Endothelial cell of umbilical vein (primary cell): ENCODE measurements at regions not wholly inside any gene's neighbourhood (a gene's known extent, or its start where the extent isn't known, plus 50 kb on each side); places are given as distances from the start of the nearest gene placed in this dataset.

Source experiments
- EZH2 ChIP-seq: IDR thresholded peaks from 2 replicates; pipeline ENCODE4 v1.6.1; 2012; ENCODE audit warnings: borderline replicate concordance, low read depth, mild to moderate bottlenecking, moderate library complexity, low read length, inconsistent platforms; ENCODE audit not compliant: severe bottlenecking
- FOS ChIP-seq: IDR thresholded peaks from 2 replicates; pipeline ENCODE4 v1.6.1; 2011; ENCODE audit warnings: mild to moderate bottlenecking, low read length, moderate library complexity, borderline replicate concordance; ENCODE audit not compliant: insufficient read depth
- GATA2 ChIP-seq: IDR thresholded peaks from 2 replicates; pipeline ENCODE4 v1.7.0; 2011; ENCODE audit warnings: low read depth, mild to moderate bottlenecking, moderate library complexity, mixed read lengths, low read length; ENCODE audit not compliant: insufficient read length, insufficient read depth
- JUN ChIP-seq: IDR thresholded peaks from 2 replicates; pipeline ENCODE4 v1.6.1; 2011; ENCODE audit warnings: borderline replicate concordance, low read depth; ENCODE audit not compliant: insufficient read length, insufficient read depth
- MYC ChIP-seq: IDR thresholded peaks from one replicate; pipeline ENCODE4 v1.6.1; 2011; ENCODE audit warnings: mild to moderate bottlenecking, low read depth, low read length
- POLR2A ChIP-seq: IDR thresholded peaks from 2 replicates; pipeline ENCODE4 v1.6.1; 2012; ENCODE audit warnings: low read depth, mild to moderate bottlenecking, control low read depth, low read length
- POLR2AphosphoS5 ChIP-seq: IDR thresholded peaks from 2 replicates; pipeline ENCODE4 v1.6.1; 2012; ENCODE audit warnings: low read depth, mild to moderate bottlenecking, control low read depth, low read length, moderate library complexity; ENCODE audit not compliant: insufficient read depth
- TF ChIP-seq, protein P1 (sequence below), 2 donors: IDR thresholded peaks; 1 replicate in 1 of 2; 2 replicates in 1 of 2; pipeline ENCODE4 v1.5.1; 2011; ENCODE audit warnings: low read length in 2 of 2, mild to moderate bottlenecking in 2 of 2, moderate library complexity in 2 of 2, control low read depth in 1 of 2, inconsistent platforms in 1 of 2, low read depth in 1 of 2; ENCODE audit not compliant: insufficient read depth in 1 of 2; ENCODE audit errors: extremely low read depth in 1 of 2
- TF ChIP-seq, protein P2 (sequence below): IDR thresholded peaks from 2 replicates; pipeline ENCODE4 v1.6.1; 2011; ENCODE audit not compliant: insufficient read depth, insufficient read length

DNA sequence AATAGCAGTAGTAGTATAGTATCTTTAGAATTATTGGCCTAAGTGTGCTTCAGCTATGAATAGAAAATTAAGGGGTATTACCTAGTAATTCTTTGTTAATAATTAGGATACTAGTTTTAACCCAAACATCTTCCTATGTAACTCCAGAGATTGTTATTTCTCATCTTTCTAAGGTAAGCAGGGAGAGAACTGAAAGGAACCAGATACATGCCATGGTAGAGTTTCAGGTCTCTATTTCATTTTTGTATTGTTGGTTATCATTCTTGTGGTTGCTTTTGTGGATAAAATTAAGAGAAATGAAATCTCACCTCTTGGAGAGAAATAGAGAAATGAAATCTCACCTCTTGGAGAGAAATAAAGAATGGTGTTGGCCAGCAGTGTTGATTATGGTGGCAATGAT, 597.1 kb upstream of the CT83 start:
- TF ChIP-seq, protein P1, sequence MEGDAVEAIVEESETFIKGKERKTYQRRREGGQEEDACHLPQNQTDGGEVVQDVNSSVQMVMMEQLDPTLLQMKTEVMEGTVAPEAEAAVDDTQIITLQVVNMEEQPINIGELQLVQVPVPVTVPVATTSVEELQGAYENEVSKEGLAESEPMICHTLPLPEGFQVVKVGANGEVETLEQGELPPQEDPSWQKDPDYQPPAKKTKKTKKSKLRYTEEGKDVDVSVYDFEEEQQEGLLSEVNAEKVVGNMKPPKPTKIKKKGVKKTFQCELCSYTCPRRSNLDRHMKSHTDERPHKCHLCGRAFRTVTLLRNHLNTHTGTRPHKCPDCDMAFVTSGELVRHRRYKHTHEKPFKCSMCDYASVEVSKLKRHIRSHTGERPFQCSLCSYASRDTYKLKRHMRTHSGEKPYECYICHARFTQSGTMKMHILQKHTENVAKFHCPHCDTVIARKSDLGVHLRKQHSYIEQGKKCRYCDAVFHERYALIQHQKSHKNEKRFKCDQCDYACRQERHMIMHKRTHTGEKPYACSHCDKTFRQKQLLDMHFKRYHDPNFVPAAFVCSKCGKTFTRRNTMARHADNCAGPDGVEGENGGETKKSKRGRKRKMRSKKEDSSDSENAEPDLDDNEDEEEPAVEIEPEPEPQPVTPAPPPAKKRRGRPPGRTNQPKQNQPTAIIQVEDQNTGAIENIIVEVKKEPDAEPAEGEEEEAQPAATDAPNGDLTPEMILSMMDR (IDR thresholded peaks at IDR 0.05; ENCODE audit: extremely low read depth in 1 of 2, insufficient read depth in 1 of 2, low read depth in 1 of 2, low read length in 2 of 2), result no peak
- TF ChIP-seq EZH2 (no peak), MYC (no peak), POLR2A (no peak), POLR2AphosphoS5 (no peak), JUN (no peak), FOS (no peak), GATA2 (no peak)
- TF ChIP-seq, protein P2, sequence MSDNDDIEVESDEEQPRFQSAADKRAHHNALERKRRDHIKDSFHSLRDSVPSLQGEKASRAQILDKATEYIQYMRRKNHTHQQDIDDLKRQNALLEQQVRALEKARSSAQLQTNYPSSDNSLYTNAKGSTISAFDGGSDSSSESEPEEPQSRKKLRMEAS, result no peak
